Gastrocnemius medialis (tissue), 4 donors: ENCODE measurements at regions not wholly inside any gene's neighbourhood (a gene's known extent, or its start where the extent isn't known, plus 50 kb on each side); places are given as distances from the start of the nearest gene placed in this dataset.
"Not testable (repeated sequence)": the region's sequence is repeated elsewhere in the genome, so short reads cannot be mapped to it uniquely, and the experiment has no call there.

Experiments used
- ATAC-seq, 2 donors: fragments of 150-250 bp; one replicate each; pipeline ENCODE4 v1.9.1; 2016
- DNase-seq, 2 donors: peaks; one replicate each; pipeline ENCODE4 v3.0.0-alpha.2; 2019
- H3K27ac ChIP-seq, 4 donors: fragments of 200-600 bp; sonication (generic); 1 replicate in 1 of 4; 2 replicates in 3 of 4; pipeline ENCODE4 v1.5.1; 2016 to 2018; ENCODE audit warnings: mild to moderate bottlenecking in 2 of 4, moderate library complexity in 1 of 4
- H3K27me3 ChIP-seq, 3 donors: fragments of 200-600 bp; sonication (generic) in 2 of 3; 1 replicate in 1 of 3; 2 replicates in 2 of 3; pipeline versions ENCODE4 v1.5.1 to v1.6.0; 2016 to 2019; ENCODE audit warnings: mild to moderate bottlenecking in 1 of 3, moderate library complexity in 1 of 3
- H3K36me3 ChIP-seq, 2 donors: fragments of 200-600 bp; sonication (generic) in 1 of 2; one replicate each; pipeline ENCODE4 v1.5.1; 2017 to 2018
- H3K4me1 ChIP-seq, 2 donors: fragments of 200-600 bp; sonication (generic) in 1 of 2; one replicate each; pipeline ENCODE4 v1.5.1; 2016 to 2017; ENCODE audit warnings: mild to moderate bottlenecking in 2 of 2
- H3K4me3 ChIP-seq, 4 donors: fragments of 200-600 bp; sonication (generic) in 3 of 4; 1 replicate in 1 of 4; 2 replicates in 3 of 4; pipeline ENCODE4 v1.5.1; 2016 to 2019; ENCODE audit warnings: mild to moderate bottlenecking in 2 of 4
- H3K9me3 ChIP-seq, 3 donors: fragments of 200-600 bp; sonication (generic) in 2 of 3; 1 replicate in 1 of 3; 2 replicates in 2 of 3; pipeline ENCODE4 v1.5.1; 2016 to 2019
- POLR2A ChIP-seq, 2 donors: fragments of 450-650 bp; IDR thresholded peaks; one replicate each; pipeline ENCODE4 v1.6.1; 2017; ENCODE audit warnings: antibody characterized with exemption in 2 of 2, mild to moderate bottlenecking in 2 of 2, moderate library complexity in 2 of 2
- in situ Hi-C, 4 donors: fragments of 200-750 bp; cut with MboI; loops; one replicate each; pipeline versions ENCODE4 v1.15.0 to v1.8.0; 2017; ENCODE audit warnings: low sequenced_read_pairs in 4 of 4
- intact Hi-C: fragments of 100-400 bp; cut with DNase I; formaldehyde crosslinking; loops from one replicate; pipeline ENCODE4 v1.15.1; 2023; ENCODE audit warnings: low total_unique reads
- TF ChIP-seq, protein P1 (sequence below), 5 experiments: fragments of 450-650 bp in 3 of 5; fragments of 200-600 bp in 2 of 5; sonication (generic) in 2 of 5; IDR thresholded peaks in 4 of 5; conservative IDR thresholded peaks in 1 of 5; 1 replicate in 4 of 5; 2 replicates in 1 of 5; pipeline ENCODE4 v1.5.1; 2016 to 2019; ENCODE audit warnings: antibody characterized with exemption in 5 of 5, mild to moderate bottlenecking in 3 of 5, moderate library complexity in 3 of 5

DNA sequence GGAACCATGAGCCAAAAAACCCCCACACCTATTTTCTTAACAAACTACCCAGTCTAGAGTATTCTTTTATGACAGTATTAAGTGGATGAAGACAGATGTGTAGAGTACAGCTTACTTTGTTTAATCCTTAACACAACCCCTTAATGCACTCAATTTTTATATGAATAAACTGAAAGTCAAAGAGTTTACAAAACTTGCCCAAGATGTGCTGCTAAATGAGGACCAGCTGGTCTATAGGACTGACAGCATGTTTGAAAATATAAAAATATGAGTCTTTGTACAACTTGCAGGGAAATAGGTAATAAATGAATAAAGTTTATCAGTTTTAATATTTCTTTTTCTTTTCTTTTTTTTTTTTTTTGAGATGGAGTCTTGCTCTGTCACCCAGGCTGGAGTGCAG is 102.3 kb downstream of the ZFY start:
- no peaks in the 10 kb centered on the region for H3K4me1 ChIP-seq
- H3K36me3 ChIP-seq = no peaks in the 10 kb centered on the region
- intact Hi-C loops (no loop called here), in situ Hi-C loops (no loop called here)
- no peak for ATAC-seq
- H3K9me3 ChIP-seq = no peaks in the 10 kb centered on the region
- no peaks in the 10 kb centered on the region for H3K27me3 ChIP-seq
- no peak overlapping the region for H3K27ac ChIP-seq
- DNase-seq = no peak
- H3K4me3 ChIP-seq = no peak overlapping the region
- no peak for TF ChIP-seq POLR2A (IDR thresholded peaks at IDR 0.05)
- TF ChIP-seq, protein P1, sequence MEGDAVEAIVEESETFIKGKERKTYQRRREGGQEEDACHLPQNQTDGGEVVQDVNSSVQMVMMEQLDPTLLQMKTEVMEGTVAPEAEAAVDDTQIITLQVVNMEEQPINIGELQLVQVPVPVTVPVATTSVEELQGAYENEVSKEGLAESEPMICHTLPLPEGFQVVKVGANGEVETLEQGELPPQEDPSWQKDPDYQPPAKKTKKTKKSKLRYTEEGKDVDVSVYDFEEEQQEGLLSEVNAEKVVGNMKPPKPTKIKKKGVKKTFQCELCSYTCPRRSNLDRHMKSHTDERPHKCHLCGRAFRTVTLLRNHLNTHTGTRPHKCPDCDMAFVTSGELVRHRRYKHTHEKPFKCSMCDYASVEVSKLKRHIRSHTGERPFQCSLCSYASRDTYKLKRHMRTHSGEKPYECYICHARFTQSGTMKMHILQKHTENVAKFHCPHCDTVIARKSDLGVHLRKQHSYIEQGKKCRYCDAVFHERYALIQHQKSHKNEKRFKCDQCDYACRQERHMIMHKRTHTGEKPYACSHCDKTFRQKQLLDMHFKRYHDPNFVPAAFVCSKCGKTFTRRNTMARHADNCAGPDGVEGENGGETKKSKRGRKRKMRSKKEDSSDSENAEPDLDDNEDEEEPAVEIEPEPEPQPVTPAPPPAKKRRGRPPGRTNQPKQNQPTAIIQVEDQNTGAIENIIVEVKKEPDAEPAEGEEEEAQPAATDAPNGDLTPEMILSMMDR (IDR thresholded peaks at IDR 0.05 in 4 of 5, conservative IDR thresholded peaks at IDR 0.05 in 1 of 5) = no peak

DNA sequence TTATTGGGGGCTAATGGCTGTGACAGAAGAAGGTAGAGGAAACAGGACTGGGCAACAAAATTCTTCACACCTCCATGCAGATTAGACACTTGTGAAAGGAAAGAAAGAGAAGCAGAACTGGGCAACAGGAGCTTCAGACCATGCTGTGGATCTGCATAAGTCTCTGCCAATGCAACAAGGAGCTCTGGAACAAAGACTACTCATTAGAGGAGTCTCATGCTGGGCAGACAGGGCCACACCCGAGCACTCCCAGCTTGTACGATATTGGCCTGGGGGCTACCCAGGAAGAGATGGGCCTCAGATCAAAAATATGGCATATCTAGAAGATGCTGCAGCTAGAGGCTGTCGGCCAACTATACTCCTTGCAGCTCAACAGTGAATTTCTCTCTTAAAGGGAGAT is 105.2 kb downstream of the ZFY start:
- DNase-seq (no peak), ATAC-seq (no peak)
- intact Hi-C loops (no loop called here), in situ Hi-C loops (no loop called here)
- H3K4me1 ChIP-seq = no peaks in the 10 kb centered on the region
- H3K27me3 ChIP-seq = no peaks in the 10 kb centered on the region
- TF ChIP-seq, protein P1 (IDR thresholded peaks at IDR 0.05 in 4 of 5, conservative IDR thresholded peaks at IDR 0.05 in 1 of 5) = no peak
- TF ChIP-seq POLR2A (IDR thresholded peaks at IDR 0.05) = no peak
- no peak overlapping the region for H3K4me3 ChIP-seq
- H3K36me3 ChIP-seq = no peaks in the 10 kb centered on the region
- H3K27ac ChIP-seq = no peak overlapping the region
- H3K9me3 ChIP-seq = no peaks in the 10 kb centered on the region

DNA sequence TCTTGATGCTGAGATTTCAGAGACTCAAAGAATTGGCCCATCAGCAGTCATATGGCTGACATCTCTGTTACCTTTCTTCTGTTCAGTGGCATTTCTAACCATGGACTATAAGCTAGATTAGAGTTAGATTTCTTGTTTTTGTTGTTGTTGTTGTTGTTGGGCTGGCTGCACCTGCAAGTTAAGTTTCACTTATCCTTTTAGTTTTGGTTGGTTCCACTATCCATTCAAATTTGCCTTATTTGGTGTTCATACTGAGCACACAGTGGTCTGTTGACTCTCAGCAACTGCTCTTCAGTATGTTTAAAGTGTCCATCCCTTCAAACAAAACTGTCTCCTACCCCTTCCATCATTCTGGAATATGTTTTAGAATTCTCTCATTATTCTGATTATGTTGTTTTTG is 106.8 kb downstream of the ZFY start:
- no peak for TF ChIP-seq POLR2A (IDR thresholded peaks at IDR 0.05)
- TF ChIP-seq, protein P1 (IDR thresholded peaks at IDR 0.05 in 4 of 5, conservative IDR thresholded peaks at IDR 0.05 in 1 of 5) = no peak
- in situ Hi-C loops (no loop called here), intact Hi-C loops (no loop called here)
- Histone ChIP-seq H3K27ac (no peak overlapping the region), H3K4me3 (no peak overlapping the region), H3K4me1 (no peaks in the 10 kb centered on the region), H3K36me3 (no peaks in the 10 kb centered on the region), H3K27me3 (no peaks in the 10 kb centered on the region), H3K9me3 (no peaks in the 10 kb centered on the region)
- DNase-seq = no peak
- no peak for ATAC-seq

DNA sequence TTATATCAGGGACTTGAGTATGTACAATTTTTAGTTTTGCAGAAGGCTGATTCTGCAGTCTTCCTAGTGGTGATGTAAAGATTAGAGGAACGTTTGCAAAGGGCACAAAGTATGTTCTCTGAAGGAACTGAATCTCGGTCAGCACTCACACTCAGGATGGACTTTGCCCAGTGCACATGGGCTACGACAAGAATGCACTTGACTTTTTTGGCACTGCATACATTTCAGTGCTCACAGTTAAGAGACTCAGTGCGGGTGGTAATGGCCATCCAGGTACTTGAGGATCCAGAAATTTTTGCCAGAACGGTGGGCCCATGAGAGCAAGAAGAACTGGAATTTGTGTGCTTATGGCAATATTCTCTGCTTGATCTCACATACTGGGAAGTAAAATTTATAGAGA is 107.7 kb downstream of the ZFY start:
- intact Hi-C loops = no loop called here
- TF ChIP-seq, protein P1 (IDR thresholded peaks at IDR 0.05 in 4 of 5, conservative IDR thresholded peaks at IDR 0.05 in 1 of 5) = no peak
- TF ChIP-seq POLR2A (IDR thresholded peaks at IDR 0.05) = no peak
- in situ Hi-C loops = no loop called here
- Histone ChIP-seq H3K4me3 (no peak overlapping the region), H3K27me3 (no peaks in the 10 kb centered on the region), H3K36me3 (no peaks in the 10 kb centered on the region), H3K9me3 (no peaks in the 10 kb centered on the region), H3K27ac (no peak overlapping the region), H3K4me1 (no peaks in the 10 kb centered on the region)
- DNase-seq (no peak), ATAC-seq (no peak)

DNA sequence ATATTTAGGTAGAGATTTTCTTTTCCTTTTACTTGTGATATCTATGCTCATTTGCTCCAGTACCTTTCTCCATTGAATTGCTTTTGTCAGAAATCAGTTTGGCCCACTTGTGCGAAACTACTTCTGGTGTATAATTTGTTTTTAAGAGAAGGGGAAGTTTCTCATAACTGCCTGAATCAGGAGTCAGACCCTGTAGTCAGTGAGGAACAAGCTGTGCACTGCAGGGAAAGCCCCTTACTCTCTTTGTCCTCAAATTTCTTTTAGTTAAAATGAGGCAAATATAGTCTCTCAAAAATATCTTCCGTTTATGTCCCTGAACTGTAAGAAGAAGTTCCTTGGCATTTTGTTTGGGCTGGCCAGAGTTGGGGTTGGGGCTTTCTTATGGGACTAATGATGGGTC is 109.9 kb downstream of the ZFY start:
- ATAC-seq = no peak
- no peak for TF ChIP-seq POLR2A (IDR thresholded peaks at IDR 0.05)
- TF ChIP-seq, protein P1 (IDR thresholded peaks at IDR 0.05 in 4 of 5, conservative IDR thresholded peaks at IDR 0.05 in 1 of 5) = no peak
- Histone ChIP-seq H3K27ac (no peak overlapping the region), H3K9me3 (no peaks in the 10 kb centered on the region), H3K4me1 (no peaks in the 10 kb centered on the region), H3K27me3 (no peaks in the 10 kb centered on the region), H3K4me3 (no peak overlapping the region), H3K36me3 (no peaks in the 10 kb centered on the region)
- no peak for DNase-seq
- in situ Hi-C loops (no loop called here), intact Hi-C loops (no loop called here)

DNA sequence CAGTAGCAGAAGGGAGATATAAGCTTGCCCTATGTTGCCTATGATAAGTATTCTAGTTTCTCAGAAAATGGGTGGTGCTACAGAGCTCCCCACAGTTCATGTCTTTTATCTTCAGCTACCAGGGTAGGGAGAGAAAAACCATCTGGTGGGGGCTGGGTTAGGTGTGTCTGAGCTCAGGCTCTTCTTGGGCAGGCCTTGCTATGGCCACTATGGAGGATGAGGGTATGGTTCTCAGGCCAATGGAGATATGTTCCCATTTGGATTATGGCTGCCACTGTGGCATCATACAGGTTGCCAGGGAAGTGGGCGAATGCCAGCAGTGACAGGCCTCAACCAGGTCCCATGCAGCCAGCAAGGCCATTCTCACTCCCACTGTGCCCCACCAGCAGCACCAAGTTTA is 120.3 kb downstream of the ZFY start:
- intact Hi-C loops, H3K27me3 ChIP-seq, H3K4me1 ChIP-seq, H3K36me3 ChIP-seq, DNase-seq, H3K27ac ChIP-seq, in situ Hi-C loops, ATAC-seq, H3K9me3 ChIP-seq, H3K4me3 ChIP-seq: not testable (repeated sequence)

DNA sequence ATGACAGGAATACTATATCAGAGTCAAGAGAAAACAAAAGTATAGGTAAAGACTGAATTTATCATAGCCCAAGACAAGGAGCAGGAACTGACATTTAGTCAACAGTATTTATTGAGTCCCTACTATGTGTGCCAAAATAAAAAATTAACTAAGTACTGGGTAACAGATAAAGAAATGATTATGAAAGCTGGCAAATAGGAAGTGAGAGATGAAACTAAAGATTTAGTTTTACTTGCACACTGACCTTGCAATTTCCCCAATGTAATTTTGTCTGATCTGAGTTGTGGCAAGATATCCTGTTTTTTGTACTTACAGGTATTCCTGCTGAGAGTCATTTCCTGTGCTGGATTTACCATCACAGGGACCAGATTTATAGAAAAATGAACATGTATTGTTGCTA is 123.2 kb downstream of the ZFY start:
- DNase-seq, H3K27ac ChIP-seq, intact Hi-C loops, H3K27me3 ChIP-seq, H3K4me3 ChIP-seq, in situ Hi-C loops, H3K36me3 ChIP-seq, H3K9me3 ChIP-seq, ATAC-seq, H3K4me1 ChIP-seq: not testable (repeated sequence)
